HEK293 (cell line): ENCODE measurements at regions not wholly inside any gene's neighbourhood (a gene's known extent, or its start where the extent isn't known, plus 50 kb on each side); places are given as distances from the start of the nearest gene placed in this dataset.
A peak's percentile ranks its signal among the peaks of the same experiment; 100 is the strongest.

Experiments
- CTCF ChIA-PET: fragments of 350-600 bp; formaldehyde crosslinking; extraction: SDS; loops from one replicate; lab custom pipeline; 2021; ENCODE audit warnings: antibody characterized with exemption; lab: Yijun Ruan, JAX
- POLR2A ChIA-PET: fragments of 300-600 bp; formaldehyde crosslinking; extraction: SDS; loops from one replicate; lab custom pipeline; 2020; ENCODE audit warnings: antibody characterized with exemption, inconsistent platforms; lab: Yijun Ruan, JAX
- H3K27ac ChIP-seq: fragments of 200-500 bp; sonication (Bioruptor generic); 2 replicates; pipeline ENCODE4 v1.5.1; 2014; ENCODE audit warnings: low read depth, low read length, control low read depth, inconsistent platforms; ENCODE audit errors: extremely low read depth
- H3K36me3 ChIP-seq, 2 experiments: fragments of 200-500 bp in 1 of 2; sonication (Bioruptor generic) in 1 of 2; 1 replicate in 1 of 2; 2 replicates in 1 of 2; pipeline ENCODE4 v1.5.1; 2014 to 2017; ENCODE audit warnings: inconsistent platforms in 2 of 2, low read length in 2 of 2; ENCODE audit not compliant: control insufficient read depth in 2 of 2, insufficient read depth in 1 of 2
- H3K4me1 ChIP-seq: fragments of 200-500 bp; sonication (Bioruptor generic); 2 replicates; pipeline ENCODE4 v1.5.1; 2014; ENCODE audit warnings: mild to moderate bottlenecking, low read length, inconsistent platforms; ENCODE audit not compliant: control insufficient read depth, insufficient read depth
- H3K4me3 ChIP-seq: 2 replicates; pipeline ENCODE4 v1.5.1; 2011; ENCODE audit warnings: low read depth, mild to moderate bottlenecking, control low read depth, low read length, moderate library complexity
- H3K9me3 ChIP-seq: fragments of 200-500 bp; sonication (Bioruptor generic); 2 replicates; pipeline ENCODE4 v1.5.1; 2014; ENCODE audit warnings: low read depth, low read length, inconsistent platforms; ENCODE audit not compliant: control insufficient read depth, insufficient read depth
- GFI1B ChIP-seq: fragments of 450-650 bp; formaldehyde crosslinking; IDR thresholded peaks from 2 replicates; pipeline ENCODE4 v1.5.1; 2016; ENCODE audit warnings: missing biosample characterization, missing genetic modification characterization
- IKZF3 ChIP-seq: fragments of 450-650 bp; IDR thresholded peaks from 2 replicates; pipeline ENCODE4 v1.5.0; 2018; ENCODE audit warnings: missing biosample characterization, mild to moderate bottlenecking, missing genetic modification characterization, moderate library complexity
- KLF17 ChIP-seq: fragments of 450-650 bp; formaldehyde crosslinking; IDR thresholded peaks from 2 replicates; pipeline ENCODE4 v1.5.1; 2016; ENCODE audit warnings: missing biosample characterization, missing genetic modification characterization
- PRDM1 ChIP-seq: fragments of 450-650 bp; formaldehyde crosslinking; IDR thresholded peaks from 2 replicates; pipeline ENCODE4; 2016; ENCODE audit warnings: missing biosample characterization, missing genetic modification characterization
- SCRT1 ChIP-seq: fragments of 450-650 bp; formaldehyde crosslinking; IDR thresholded peaks from 2 replicates; pipeline ENCODE4 v1.5.1; 2016; ENCODE audit warnings: missing biosample characterization, missing genetic modification characterization, borderline replicate concordance
- SETDB1 ChIP-seq: IDR thresholded peaks from one replicate; pipeline ENCODE4 v1.6.1; 2017; ENCODE audit warnings: mild to moderate bottlenecking, low read length, moderate library complexity, mixed read lengths; ENCODE audit not compliant: insufficient read length
- ZFP3 ChIP-seq: fragments of 450-650 bp; formaldehyde crosslinking; IDR thresholded peaks from 2 replicates; pipeline ENCODE4 v1.5.1; 2016; ENCODE audit warnings: low read depth, missing biosample characterization, missing genetic modification characterization
- ZNF114 ChIP-seq: fragments of 450-650 bp; formaldehyde crosslinking; IDR thresholded peaks from 2 replicates; pipeline ENCODE4 v1.5.0; 2017; ENCODE audit warnings: missing biosample characterization, missing genetic modification characterization
- ZNF133 ChIP-seq: fragments of 450-650 bp; formaldehyde crosslinking; IDR thresholded peaks from 2 replicates; pipeline ENCODE4 v1.5.1; 2016; ENCODE audit warnings: missing biosample characterization, missing genetic modification characterization
- ZNF18 ChIP-seq: fragments of 450-650 bp; formaldehyde crosslinking; IDR thresholded peaks from 2 replicates; pipeline ENCODE4 v1.5.1; 2016; ENCODE audit warnings: missing biosample characterization, missing genetic modification characterization
- ZNF211 ChIP-seq: fragments of 450-650 bp; formaldehyde crosslinking; IDR thresholded peaks from 2 replicates; pipeline ENCODE4 v1.5.1; 2016; ENCODE audit warnings: low read depth, missing biosample characterization, missing genetic modification characterization
- ZNF335 ChIP-seq: fragments of 450-650 bp; formaldehyde crosslinking; conservative IDR thresholded peaks from 2 replicates; pipeline ENCODE4 v1.5.1; 2016; ENCODE audit warnings: missing biosample characterization, missing genetic modification characterization
- ZNF341 ChIP-seq: fragments of 450-650 bp; formaldehyde crosslinking; IDR thresholded peaks from 2 replicates; pipeline ENCODE4; 2016; ENCODE audit warnings: low read depth, missing biosample characterization, missing genetic modification characterization
- ZNF350 ChIP-seq: fragments of 450-650 bp; formaldehyde crosslinking; IDR thresholded peaks from 2 replicates; pipeline ENCODE4 v1.5.0; 2017; ENCODE audit warnings: missing biosample characterization, mild to moderate bottlenecking, missing genetic modification characterization
- ZNF561 ChIP-seq: fragments of 450-650 bp; IDR thresholded peaks from 2 replicates; pipeline ENCODE4 v1.5.1; 2018; ENCODE audit warnings: missing biosample characterization, missing genetic modification characterization, borderline replicate concordance
- ZNF596 ChIP-seq: fragments of 450-650 bp; IDR thresholded peaks from 2 replicates; pipeline ENCODE4 v1.5.0; 2018; ENCODE audit warnings: missing biosample characterization, mild to moderate bottlenecking, missing genetic modification characterization, moderate library complexity
- ZNF600 ChIP-seq: fragments of 450-650 bp; formaldehyde crosslinking; IDR thresholded peaks from 2 replicates; pipeline ENCODE4 v1.5.1; 2016; ENCODE audit warnings: missing biosample characterization, missing genetic modification characterization
- ZNF658 ChIP-seq: fragments of 450-650 bp; formaldehyde crosslinking; IDR thresholded peaks from 2 replicates; pipeline ENCODE4; 2016; ENCODE audit warnings: missing biosample characterization, missing genetic modification characterization
- ZNF677 ChIP-seq: fragments of 450-650 bp; IDR thresholded peaks from 2 replicates; pipeline ENCODE4 v1.5.0; 2018; ENCODE audit warnings: missing biosample characterization, mild to moderate bottlenecking, missing genetic modification characterization, moderate library complexity
- ZNF692 ChIP-seq: fragments of 450-650 bp; formaldehyde crosslinking; IDR thresholded peaks from 2 replicates; pipeline ENCODE4 v1.5.1; 2016; ENCODE audit warnings: missing biosample characterization, missing genetic modification characterization
- ZNF707 ChIP-seq: fragments of 450-650 bp; formaldehyde crosslinking; IDR thresholded peaks from 2 replicates; pipeline ENCODE4 v1.5.1; 2016; ENCODE audit warnings: missing biosample characterization, missing genetic modification characterization
- ZNF792 ChIP-seq: fragments of 450-650 bp; formaldehyde crosslinking; IDR thresholded peaks from 2 replicates; pipeline ENCODE4 v1.5.1; 2016; ENCODE audit warnings: missing biosample characterization, missing genetic modification characterization
- ZSCAN30 ChIP-seq: fragments of 450-650 bp; IDR thresholded peaks from 2 replicates; pipeline ENCODE4 v1.5.1; 2018; ENCODE audit warnings: missing biosample characterization, mild to moderate bottlenecking, missing genetic modification characterization, moderate library complexity
- ZXDB ChIP-seq: fragments of 450-650 bp; formaldehyde crosslinking; IDR thresholded peaks from 2 replicates; pipeline ENCODE4 v1.5.1; 2016; ENCODE audit warnings: missing biosample characterization, missing genetic modification characterization
- TF ChIP-seq, protein P1 (sequence below): fragments of 450-650 bp; formaldehyde crosslinking; IDR thresholded peaks from 2 replicates; pipeline ENCODE4 v1.5.1; 2016; ENCODE audit warnings: missing biosample characterization, missing genetic modification characterization, borderline replicate concordance
- TF ChIP-seq, protein P2 (sequence below): fragments of 450-650 bp; formaldehyde crosslinking; IDR thresholded peaks from 2 replicates; pipeline ENCODE4 v1.5.1; 2016; ENCODE audit warnings: missing biosample characterization, missing genetic modification characterization, low read depth

- TF ChIP-seq ZNF600 (tag by site-specific recombination), result no peak
- 0 out of 2 replicates have a peak, but pooled peaks have one; percentile 51 for TF ChIP-seq IKZF3
- TF ChIP-seq ZNF335, result peak; percentile 29; the same call in 1 of the 2 replicates
- TF ChIP-seq ZNF341 (tag by site-specific recombination), result peak; percentile 59
- peak; percentile 85 for TF ChIP-seq PRDM1
- no peak for TF ChIP-seq ZNF792 (tag by site-specific recombination)
- 0 out of 2 replicates have a peak, but pooled peaks have one; percentile 33 for TF ChIP-seq ZSCAN30 (tag by site-specific recombination)
- 0 out of 2 replicates have a peak, but pooled peaks have one; percentile 23 for TF ChIP-seq ZNF692 (tag by site-specific recombination)
Observed at GRCh38 chr14:71753126-71753830, 179.0 kb upstream of the RGS6 start (continued).

- CTCF ChIA-PET, result interaction anchor here (0.6 to 3.0 kb wide), 7 partner anchors 34 to 701 kb away, joined by 3 to 30 read pairs (median 5); no protein-coding TSS in a partner anchor
- POLR2A ChIA-PET, result interaction anchor here (1.2 kb wide), 1 partner anchor 102 kb away, joined by 3 read pairs; no protein-coding TSS in a partner anchor
- Histone ChIP-seq H3K9me3 (no peaks in the 10 kb centered on the region), H3K27ac (no peak overlapping the region), H3K4me3 (no peak overlapping the region), H3K36me3 (no peaks in the 10 kb centered on the region), H3K4me1 (0 out of 2 replicates have a peak, but pooled peaks cover 2% of the 10 kb centered on the region)
- TF ChIP-seq ZNF341 (tag by site-specific recombination), result peak; percentile 14; the same call in 1 of the 2 replicates
- TF ChIP-seq SCRT1, result no peak
Observed at GRCh38 chr14:71753976-71754375, 178.3 kb upstream of the RGS6 start.

GRCh38 chr14:71754422-71755095 lies 177.7 kb upstream of the RGS6 start:
- ChIA-PET CTCF (interaction anchor here (0.6 to 3.0 kb wide), 8 partner anchors 8 to 701 kb away, joined by 3 to 30 read pairs (median 4); no protein-coding TSS in a partner anchor), POLR2A (no interaction called here)
- Histone ChIP-seq H3K9me3 (no peaks in the 10 kb centered on the region), H3K4me1 (0 out of 2 replicates have a peak, but pooled peaks cover 2% of the 10 kb centered on the region), H3K4me3 (no peak overlapping the region), H3K36me3 (no peaks in the 10 kb centered on the region), H3K27ac (no peak overlapping the region)
- no peak for TF ChIP-seq ZNF133
- TF ChIP-seq, protein P1, sequence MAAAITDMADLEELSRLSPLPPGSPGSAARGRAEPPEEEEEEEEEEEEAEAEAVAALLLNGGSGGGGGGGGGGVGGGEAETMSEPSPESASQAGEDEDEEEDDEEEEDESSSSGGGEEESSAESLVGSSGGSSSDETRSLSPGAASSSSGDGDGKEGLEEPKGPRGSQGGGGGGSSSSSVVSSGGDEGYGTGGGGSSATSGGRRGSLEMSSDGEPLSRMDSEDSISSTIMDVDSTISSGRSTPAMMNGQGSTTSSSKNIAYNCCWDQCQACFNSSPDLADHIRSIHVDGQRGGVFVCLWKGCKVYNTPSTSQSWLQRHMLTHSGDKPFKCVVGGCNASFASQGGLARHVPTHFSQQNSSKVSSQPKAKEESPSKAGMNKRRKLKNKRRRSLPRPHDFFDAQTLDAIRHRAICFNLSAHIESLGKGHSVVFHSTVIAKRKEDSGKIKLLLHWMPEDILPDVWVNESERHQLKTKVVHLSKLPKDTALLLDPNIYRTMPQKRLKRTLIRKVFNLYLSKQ (tag by site-specific recombination), result no peak
- TF ChIP-seq ZNF211, result no peak
- TF ChIP-seq ZNF18 (tag by site-specific recombination), result no peak
- TF ChIP-seq ZXDB (tag by site-specific recombination), result no peak
- TF ChIP-seq ZNF114 (tag by site-specific recombination), result no peak
- TF ChIP-seq ZNF561 (tag by site-specific recombination), result no peak
- no peak for TF ChIP-seq ZNF707 (tag by site-specific recombination)
- no peak for TF ChIP-seq ZNF658
- TF ChIP-seq ZNF596 (tag by site-specific recombination), result no peak
- TF ChIP-seq, protein P2, sequence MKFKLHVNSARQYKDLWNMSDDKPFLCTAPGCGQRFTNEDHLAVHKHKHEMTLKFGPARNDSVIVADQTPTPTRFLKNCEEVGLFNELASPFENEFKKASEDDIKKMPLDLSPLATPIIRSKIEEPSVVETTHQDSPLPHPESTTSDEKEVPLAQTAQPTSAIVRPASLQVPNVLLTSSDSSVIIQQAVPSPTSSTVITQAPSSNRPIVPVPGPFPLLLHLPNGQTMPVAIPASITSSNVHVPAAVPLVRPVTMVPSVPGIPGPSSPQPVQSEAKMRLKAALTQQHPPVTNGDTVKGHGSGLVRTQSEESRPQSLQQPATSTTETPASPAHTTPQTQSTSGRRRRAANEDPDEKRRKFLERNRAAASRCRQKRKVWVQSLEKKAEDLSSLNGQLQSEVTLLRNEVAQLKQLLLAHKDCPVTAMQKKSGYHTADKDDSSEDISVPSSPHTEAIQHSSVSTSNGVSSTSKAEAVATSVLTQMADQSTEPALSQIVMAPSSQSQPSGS (tag by site-specific recombination), result no peak
- TF ChIP-seq ZFP3 (tag by site-specific recombination), result no peak
- no peak for TF ChIP-seq ZNF677 (tag by site-specific recombination)
- no peak for TF ChIP-seq ZNF350
- TF ChIP-seq SETDB1, result no peak
- no peak for TF ChIP-seq KLF17 (tag by site-specific recombination)
- no peak for TF ChIP-seq GFI1B
